Lung (tissue), 11 donors: ENCODE measurements at regions not wholly inside any gene's neighbourhood (a gene's known extent, or its start where the extent isn't known, plus 50 kb on each side); places are given as distances from the start of the nearest gene placed in this dataset.

Experiments
- ATAC-seq: fragments of 200-7000 bp; cut with Tn5 transposase; one replicate; pipeline ENCODE4 v1.9.1; 2020; ENCODE audit warnings: moderate number of reproducible peaks; ENCODE audit not compliant: insufficient read depth, low FRiP score
- DNase-seq, 3 donors: peaks; one replicate each; pipeline ENCODE4 v3.0.0-alpha.2; 2013 to 2017
- H3K27ac ChIP-seq, 2 donors: one replicate each; pipeline ENCODE4 v1.5.1; 2013; ENCODE audit warnings: mild to moderate bottlenecking in 2 of 2, moderate library complexity in 2 of 2, control low read depth in 1 of 2, inconsistent platforms in 1 of 2, low read depth in 1 of 2, low read length in 1 of 2
- H3K27me3 ChIP-seq, 3 donors: one replicate each; pipeline ENCODE4 v1.5.1; 2013; ENCODE audit warnings: low read length in 2 of 3; ENCODE audit not compliant: control insufficient read depth in 3 of 3, insufficient read depth in 3 of 3
- H3K36me3 ChIP-seq, 4 donors: one replicate each; pipeline ENCODE4 v1.5.1; 2013; ENCODE audit warnings: low read length in 4 of 4, mild to moderate bottlenecking in 1 of 4, moderate library complexity in 1 of 4; ENCODE audit not compliant: control insufficient read depth in 4 of 4, insufficient read depth in 4 of 4
- H3K4me1 ChIP-seq, 5 donors: one replicate each; pipeline ENCODE4 v1.5.1; 2013; ENCODE audit warnings: low read length in 5 of 5, mild to moderate bottlenecking in 2 of 5, moderate library complexity in 1 of 5; ENCODE audit not compliant: control insufficient read depth in 5 of 5, insufficient read depth in 5 of 5
- H3K4me3 ChIP-seq: one replicate; pipeline ENCODE4 v1.5.1; 2013; ENCODE audit warnings: mild to moderate bottlenecking, control low read depth, moderate library complexity
- H3K9ac ChIP-seq, 2 donors: one replicate each; pipeline ENCODE4 v1.5.1; 2013; ENCODE audit warnings: low read length in 2 of 2, control low read depth in 1 of 2; ENCODE audit not compliant: insufficient read depth in 1 of 2
- H3K9me3 ChIP-seq, 4 donors: one replicate each; pipeline ENCODE4 v1.5.1; 2013; ENCODE audit warnings: low read length in 3 of 4, mild to moderate bottlenecking in 1 of 4, moderate library complexity in 1 of 4; ENCODE audit not compliant: control insufficient read depth in 4 of 4, insufficient read depth in 3 of 4
- WGBS, 2 donors: extraction: QIAGEN DNeasy Blood & Tissue Kit; methylation state at CpG; one replicate each; pipeline ENCODE4 v1.1.7; 2013; 5-methylcytosine and 5-hydroxymethylcytosine counted together
- TF ChIP-seq, protein P1 (sequence below): IDR thresholded peaks from 2 replicates; pipeline ENCODE4 v1.5.1; 2012; ENCODE audit warnings: mild to moderate bottlenecking; ENCODE audit errors: control extremely low read depth, extremely low read depth
- donor health status: control.
- donor health status: control.
- donor health status: Bipolar disorder and iron deficiency.
- donor health status: healthy.
- donor health status: DM: yes; HTN: yes; CAD: no.

DNA sequence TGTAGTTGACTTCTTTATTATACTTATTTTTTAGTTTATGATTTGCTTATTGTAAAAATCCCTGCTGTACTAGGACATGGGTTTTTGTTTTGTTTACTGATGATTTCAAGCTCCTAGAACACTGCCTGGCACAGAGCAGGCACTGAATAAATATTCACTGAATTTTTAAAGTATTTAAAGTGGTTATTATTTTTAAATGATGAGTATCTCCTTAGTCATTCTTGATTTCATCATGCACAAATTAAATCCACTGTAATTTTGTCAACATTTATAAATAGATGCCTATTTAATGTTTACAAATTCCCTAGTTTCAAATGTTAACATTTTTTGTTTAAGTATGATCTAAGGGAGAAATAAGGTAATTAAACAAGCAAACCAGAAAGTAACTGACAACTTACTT, 367.9 kb upstream of the SLIT2 start:
- ATAC-seq (no peak), DNase-seq (no peak)
- Histone ChIP-seq H3K27ac (no peak overlapping the region), H3K27me3 (no peaks in the 10 kb centered on the region), H3K36me3 (no peaks in the 10 kb centered on the region), H3K9me3 (peaks cover 0 to 3% (median 0%) of the 10 kb centered on the region in 4 donors), H3K4me3 (no peak overlapping the region), H3K9ac (no peak overlapping the region), H3K4me1 (peaks cover 0 to 15% (median 0%) of the 10 kb centered on the region in 5 donors)
- TF ChIP-seq, protein P1, sequence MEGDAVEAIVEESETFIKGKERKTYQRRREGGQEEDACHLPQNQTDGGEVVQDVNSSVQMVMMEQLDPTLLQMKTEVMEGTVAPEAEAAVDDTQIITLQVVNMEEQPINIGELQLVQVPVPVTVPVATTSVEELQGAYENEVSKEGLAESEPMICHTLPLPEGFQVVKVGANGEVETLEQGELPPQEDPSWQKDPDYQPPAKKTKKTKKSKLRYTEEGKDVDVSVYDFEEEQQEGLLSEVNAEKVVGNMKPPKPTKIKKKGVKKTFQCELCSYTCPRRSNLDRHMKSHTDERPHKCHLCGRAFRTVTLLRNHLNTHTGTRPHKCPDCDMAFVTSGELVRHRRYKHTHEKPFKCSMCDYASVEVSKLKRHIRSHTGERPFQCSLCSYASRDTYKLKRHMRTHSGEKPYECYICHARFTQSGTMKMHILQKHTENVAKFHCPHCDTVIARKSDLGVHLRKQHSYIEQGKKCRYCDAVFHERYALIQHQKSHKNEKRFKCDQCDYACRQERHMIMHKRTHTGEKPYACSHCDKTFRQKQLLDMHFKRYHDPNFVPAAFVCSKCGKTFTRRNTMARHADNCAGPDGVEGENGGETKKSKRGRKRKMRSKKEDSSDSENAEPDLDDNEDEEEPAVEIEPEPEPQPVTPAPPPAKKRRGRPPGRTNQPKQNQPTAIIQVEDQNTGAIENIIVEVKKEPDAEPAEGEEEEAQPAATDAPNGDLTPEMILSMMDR, result no peak

DNA sequence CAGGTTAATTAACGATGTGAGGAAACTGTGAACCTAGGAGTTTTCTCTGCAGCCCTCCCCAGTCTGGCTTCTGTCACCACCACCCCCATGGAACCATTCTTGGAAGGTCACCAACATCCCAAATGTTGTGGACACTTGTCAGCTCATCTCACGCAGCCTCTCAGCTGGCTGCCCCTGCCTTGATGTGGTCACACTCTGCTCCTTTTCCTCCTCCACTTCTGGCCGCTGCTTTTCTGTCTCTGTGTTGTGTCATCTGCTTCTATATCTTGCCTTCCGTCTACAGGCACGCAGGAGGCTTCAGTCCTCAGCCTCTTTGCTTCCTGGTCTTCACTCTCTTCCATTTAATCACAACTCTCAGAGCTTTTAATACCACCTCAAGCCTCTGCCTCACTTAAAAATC, 371.5 kb upstream of the SLIT2 start:
- ATAC-seq (no peak), DNase-seq (peak; percentile 74 to 83 (median 81))

DNA sequence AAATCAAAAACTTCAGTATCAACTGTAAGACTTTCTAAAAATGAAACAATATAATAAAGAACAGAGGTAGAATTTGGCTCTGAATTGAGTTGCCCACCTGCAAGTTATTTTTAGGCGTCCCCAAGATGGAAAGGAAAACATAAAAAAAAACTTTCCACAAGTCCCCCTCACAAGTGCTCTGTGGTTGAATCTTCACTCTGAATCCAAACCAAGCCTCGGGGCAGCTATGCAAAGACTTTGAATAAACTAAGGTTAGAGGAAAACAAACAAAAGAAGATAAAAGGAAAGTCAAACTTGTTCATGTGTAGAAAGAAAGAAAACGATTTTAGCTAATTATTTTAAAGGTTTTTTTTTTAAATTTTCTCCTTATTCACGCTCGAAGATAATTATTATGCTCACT, 372.4 kb upstream of the SLIT2 start:
- DNase-seq (peak in 1 of 3 donors; percentile 6), ATAC-seq (no peak)
- TF ChIP-seq, protein P1, result no peak
- no peak overlapping the region for H3K9ac ChIP-seq
- no peaks in the 10 kb centered on the region for H3K9me3 ChIP-seq
- H3K27ac ChIP-seq, result no peak overlapping the region
- no peaks in the 10 kb centered on the region for H3K27me3 ChIP-seq
- no peaks in the 10 kb centered on the region for H3K36me3 ChIP-seq
- H3K4me1 ChIP-seq, result peaks cover 0 to 15% (median 0%) of the 10 kb centered on the region in 5 donors
- no peak overlapping the region for H3K4me3 ChIP-seq
- 60 to 65% methylated on average over 5 of the region's 5 CpGs for WGBS, 2 donors

More for the DNA sequence above, 371.5 kb upstream of the SLIT2 start:
- TF ChIP-seq, protein P1, result no peak
- no peak overlapping the region for H3K9ac ChIP-seq
- WGBS, 2 donors, result 35 to 51% methylated on average over 5 of the region's 5 CpGs
- H3K27ac ChIP-seq, result no peak overlapping the region
- no peaks in the 10 kb centered on the region for H3K36me3 ChIP-seq
- H3K27me3 ChIP-seq, result no peaks in the 10 kb centered on the region
- H3K9me3 ChIP-seq, result no peaks in the 10 kb centered on the region
- H3K4me1 ChIP-seq, result peaks cover 0 to 15% (median 0%) of the 10 kb centered on the region in 5 donors
- H3K4me3 ChIP-seq, result no peak overlapping the region

DNA sequence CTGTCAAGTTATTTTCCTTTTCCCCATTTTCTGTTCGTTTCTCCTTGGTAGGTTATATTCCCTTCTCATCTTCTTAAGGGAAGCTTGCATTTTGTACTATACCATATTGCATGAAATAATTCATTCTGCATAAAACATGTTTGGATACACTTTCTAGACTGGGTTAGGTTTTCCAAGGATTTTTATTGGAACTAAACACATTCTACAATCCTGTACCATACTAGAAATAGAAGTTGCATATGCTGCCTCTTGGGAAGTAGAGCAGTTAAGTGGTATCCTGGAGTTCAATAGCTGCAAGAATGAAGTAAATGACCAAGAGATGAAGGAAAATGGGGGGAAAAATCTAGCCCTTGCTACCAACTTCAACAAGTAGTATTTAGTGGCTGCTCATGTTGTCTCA, 393.7 kb upstream of the SLIT2 start:
- Histone ChIP-seq H3K27me3 (no peaks in the 10 kb centered on the region), H3K36me3 (no peaks in the 10 kb centered on the region), H3K27ac (no peak overlapping the region), H3K9ac (no peak overlapping the region), H3K4me1 (no peaks in the 10 kb centered on the region), H3K4me3 (no peak overlapping the region), H3K9me3 (peaks cover 0 to 2% (median 0%) of the 10 kb centered on the region in 4 donors)
- DNase-seq (no peak), ATAC-seq (no peak)
- TF ChIP-seq, protein P1, result no peak
- WGBS, 2 donors, result 77 to 83% methylated on average over 1 of the region's 1 CpG
